Activated CD8-positive, alpha-beta T cell treated with anti-CD3 and anti-CD28 coated beads, Interleukin-2, amount 10 ng/mL, durations not matched to agents 7 days and 5 days (primary cell): ENCODE measurements at regions not wholly inside any gene's neighbourhood (a gene's known extent, or its start where the extent isn't known, plus 50 kb on each side); places are given as distances from the start of the nearest gene placed in this dataset.

Experiments used
- ATAC-seq: fragments of 150-1000 bp; cut with Tn5 transposase; one replicate; pipeline ENCODE4 v1.10.0; 2021; ENCODE audit warnings: moderate library complexity
- CTCF ChIA-PET: fragments of 350-600 bp; sonication (Branson Sonifier 250); formaldehyde crosslinking; loops from one replicate; lab custom pipeline; 2021; ENCODE audit warnings: antibody characterized with exemption; lab: Charles Lee
- POLR2A ChIA-PET: fragments of 350-600 bp; sonication (Branson Sonifier 250); formaldehyde crosslinking; loops from one replicate; lab custom pipeline; 2021; ENCODE audit warnings: antibody characterized with exemption; lab: Charles Lee
- DNase-seq: peaks from one replicate; pipeline ENCODE4 v3.0.0-alpha.2; 2020
- H3K27ac Mint-ChIP-seq: one replicate; pipeline ENCODE4 v1.8.0; 2021; ENCODE audit warnings: mild to moderate bottlenecking, mixed read lengths
- H3K27me3 Mint-ChIP-seq: one replicate; pipeline ENCODE4 v1.8.0; 2021; ENCODE audit warnings: low read depth, mixed read lengths
- H3K36me3 Mint-ChIP-seq: one replicate; pipeline ENCODE4 v1.8.0; 2021; ENCODE audit warnings: low read depth, mixed read lengths
- H3K4me1 Mint-ChIP-seq: one replicate; pipeline ENCODE4 v1.8.0; 2021; ENCODE audit warnings: low read depth, mixed read lengths
- H3K4me3 Mint-ChIP-seq: one replicate; pipeline ENCODE4 v1.8.0; 2021; ENCODE audit warnings: mild to moderate bottlenecking, mixed read lengths
- H3K9me3 Mint-ChIP-seq: one replicate; pipeline ENCODE4 v1.8.0; 2022; ENCODE audit warnings: mixed read lengths; ENCODE audit not compliant: insufficient read depth

GRCh38 chr2:200226451-200227426, 79.8 kb upstream of the SPATS2L start:
- DNase-seq, result no peak
- ATAC-seq, result no peak
- ChIA-PET CTCF (no interaction called here), POLR2A (interaction anchor here (0.6 to 0.7 kb wide), 2 partner anchors 14 to 33 kb away, joined by 3 to 4 read pairs; no protein-coding TSS in a partner anchor)
- Mint-ChIP-seq H3K36me3 (no peaks in the 10 kb centered on the region), H3K9me3 (no peaks in the 10 kb centered on the region), H3K27me3 (peaks cover 19% of the 10 kb centered on the region), H3K4me3 (no peak overlapping the region), H3K27ac (no peak overlapping the region), H3K4me1 (no peaks in the 10 kb centered on the region)

GRCh38 chr2:200230716-200231115, 75.8 kb upstream of the SPATS2L start:
- no peaks in the 10 kb centered on the region for H3K4me1 Mint-ChIP-seq
- peaks cover 16% of the 10 kb centered on the region for H3K27me3 Mint-ChIP-seq
- no peak for DNase-seq
- H3K4me3 Mint-ChIP-seq, result no peak overlapping the region
- ATAC-seq, result no peak
- ChIA-PET CTCF (no interaction called here), POLR2A (no interaction called here)
- no peaks in the 10 kb centered on the region for H3K36me3 Mint-ChIP-seq
- H3K9me3 Mint-ChIP-seq, result no peaks in the 10 kb centered on the region
- H3K27ac Mint-ChIP-seq, result no peak overlapping the region

GRCh38 chr2:200235533-200235932, 71.0 kb upstream of the SPATS2L start:
- no peaks in the 10 kb centered on the region for H3K9me3 Mint-ChIP-seq
- ChIA-PET CTCF (interaction anchor here (1.1 kb wide), 1 partner anchor 248 kb away, joined by 3 read pairs; no protein-coding TSS in a partner anchor), POLR2A (no interaction called here)
- no peak overlapping the region for H3K27ac Mint-ChIP-seq
- DNase-seq (no peak), ATAC-seq (no peak)
- peaks cover 3% of the 10 kb centered on the region for H3K4me1 Mint-ChIP-seq
- H3K27me3 Mint-ChIP-seq, result peaks cover 27% of the 10 kb centered on the region
- H3K4me3 Mint-ChIP-seq, result no peak overlapping the region
- H3K36me3 Mint-ChIP-seq, result no peaks in the 10 kb centered on the region

GRCh38 chr2:200239216-200239615, 67.3 kb upstream of the SPATS2L start:
- peaks cover 3% of the 10 kb centered on the region for H3K4me1 Mint-ChIP-seq
- H3K27me3 Mint-ChIP-seq, result peaks cover 28% of the 10 kb centered on the region
- H3K27ac Mint-ChIP-seq, result no peak overlapping the region
- CTCF ChIA-PET, result no interaction called here
- ATAC-seq (peak; percentile 65), DNase-seq (no peak)
- POLR2A ChIA-PET, result no interaction called here
- no peaks in the 10 kb centered on the region for H3K9me3 Mint-ChIP-seq
- no peaks in the 10 kb centered on the region for H3K36me3 Mint-ChIP-seq
- H3K4me3 Mint-ChIP-seq, result no peak overlapping the region

- peaks cover 3% of the 10 kb centered on the region for H3K4me1 Mint-ChIP-seq
Measured at GRCh38 chr2:200242570-200242969, 63.9 kb upstream of the SPATS2L start.

GRCh38 chr2:200243441-200243840, 63.1 kb upstream of the SPATS2L start:
- Mint-ChIP-seq H3K4me3 (no peak overlapping the region), H3K27me3 (peaks cover 14% of the 10 kb centered on the region), H3K9me3 (no peaks in the 10 kb centered on the region), H3K36me3 (no peaks in the 10 kb centered on the region), H3K4me1 (peaks cover 3% of the 10 kb centered on the region), H3K27ac (no peak overlapping the region)
- ATAC-seq (no peak), DNase-seq (no peak)
- ChIA-PET POLR2A (no interaction called here), CTCF (no interaction called here)

More at GRCh38 chr2:200242570-200242969, 63.9 kb upstream of the SPATS2L start:
- Mint-ChIP-seq H3K27ac (no peak overlapping the region), H3K4me3 (no peak overlapping the region), H3K27me3 (peaks cover 20% of the 10 kb centered on the region), H3K36me3 (no peaks in the 10 kb centered on the region), H3K9me3 (no peaks in the 10 kb centered on the region)
- POLR2A ChIA-PET, result no interaction called here
- CTCF ChIA-PET, result interaction anchor here (1.3 kb wide), 1 partner anchor 262 kb away, joined by 3 read pairs; no protein-coding TSS in a partner anchor
- DNase-seq, result no peak
- no peak for ATAC-seq

- Mint-ChIP-seq H3K9me3 (no peaks in the 10 kb centered on the region), H3K4me1 (peaks cover 2% of the 10 kb centered on the region), H3K4me3 (no peak overlapping the region), H3K36me3 (no peaks in the 10 kb centered on the region), H3K27ac (no peak overlapping the region), H3K27me3 (peaks cover 11% of the 10 kb centered on the region)
- DNase-seq (no peak), ATAC-seq (no peak)
- ChIA-PET CTCF (no interaction called here), POLR2A (no interaction called here)
Measured at GRCh38 chr2:200244111-200244510, 62.4 kb upstream of the SPATS2L start.

- Mint-ChIP-seq H3K36me3 (no peaks in the 10 kb centered on the region), H3K4me1 (no peaks in the 10 kb centered on the region), H3K27ac (no peak overlapping the region), H3K9me3 (no peaks in the 10 kb centered on the region), H3K4me3 (no peak overlapping the region), H3K27me3 (peaks cover 4% of the 10 kb centered on the region)
- POLR2A ChIA-PET, result no interaction called here
- ATAC-seq (no peak), DNase-seq (no peak)
- CTCF ChIA-PET, result no interaction called here
Measured at GRCh38 chr2:200247494-200247893, 59.0 kb upstream of the SPATS2L start.

- POLR2A ChIA-PET, result no interaction called here
- Mint-ChIP-seq H3K27ac (no peak overlapping the region), H3K9me3 (no peaks in the 10 kb centered on the region), H3K4me1 (no peaks in the 10 kb centered on the region), H3K27me3 (peaks cover 13% of the 10 kb centered on the region), H3K36me3 (no peaks in the 10 kb centered on the region), H3K4me3 (no peak overlapping the region)
- CTCF ChIA-PET, result no interaction called here
- ATAC-seq (no peak), DNase-seq (no peak)
Measured at GRCh38 chr2:200252265-200253067, 54.0 kb upstream of the SPATS2L start.

- Mint-ChIP-seq H3K27ac (no peak overlapping the region), H3K4me1 (no peaks in the 10 kb centered on the region), H3K9me3 (no peaks in the 10 kb centered on the region), H3K27me3 (peaks cover 13% of the 10 kb centered on the region), H3K4me3 (no peak overlapping the region), H3K36me3 (no peaks in the 10 kb centered on the region)
- CTCF ChIA-PET, result no interaction called here
- POLR2A ChIA-PET, result interaction anchor here (0.5 kb wide), 1 partner anchor 212 kb away, joined by 3 read pairs; no protein-coding TSS in a partner anchor
- no peak for DNase-seq
- no peak for ATAC-seq
Measured at GRCh38 chr2:200253639-200254038, 52.9 kb upstream of the SPATS2L start.

GRCh38 chr2:200254773-200255172, 51.7 kb upstream of the SPATS2L start:
- H3K9me3 Mint-ChIP-seq, result no peaks in the 10 kb centered on the region
- peaks cover 13% of the 10 kb centered on the region for H3K27me3 Mint-ChIP-seq
- DNase-seq, result no peak
- ChIA-PET CTCF (no interaction called here), POLR2A (no interaction called here)
- H3K36me3 Mint-ChIP-seq, result no peaks in the 10 kb centered on the region
- H3K4me1 Mint-ChIP-seq, result no peaks in the 10 kb centered on the region
- H3K4me3 Mint-ChIP-seq, result no peak overlapping the region
- no peak for ATAC-seq
- no peak overlapping the region for H3K27ac Mint-ChIP-seq

- no peaks in the 10 kb centered on the region for H3K9me3 Mint-ChIP-seq
- POLR2A ChIA-PET, result no interaction called here
- H3K4me3 Mint-ChIP-seq, result no peak overlapping the region
- peaks cover 13% of the 10 kb centered on the region for H3K27me3 Mint-ChIP-seq
- ATAC-seq (no peak), DNase-seq (no peak)
- H3K4me1 Mint-ChIP-seq, result no peaks in the 10 kb centered on the region
- H3K36me3 Mint-ChIP-seq, result no peaks in the 10 kb centered on the region
- H3K27ac Mint-ChIP-seq, result no peak overlapping the region
- CTCF ChIA-PET, result no interaction called here
Measured at GRCh38 chr2:200255549-200255948, 50.9 kb upstream of the SPATS2L start.
